Panc1 (cell line): ENCODE measurements at regions not wholly inside any gene's neighbourhood (a gene's known extent, or its start where the extent isn't known, plus 50 kb on each side); places are given as distances from the start of the nearest gene placed in this dataset.

ENCODE experiments used
- ATAC-seq: fragments of 200-7000 bp; cut with Tn5 transposase; 2 replicates; pipeline ENCODE4 v1.9.1; 2020; ENCODE audit warnings: mild to moderate bottlenecking, moderate library complexity
- BruUV-seq: library from RNA; stranded (reverse); fragments of 400-500 nt; replicated peaks from 2 replicates; lab custom pipeline; 2021; lab: Mats Ljungman, UMichigan
- CTCF ChIA-PET: fragments of 300-600 bp; sonication (Branson Sonifier 250); formaldehyde crosslinking; loops from one replicate; lab custom pipeline; 2022; ENCODE audit warnings: antibody characterized with exemption; lab: Charles Lee
- POLR2A ChIA-PET: fragments of 300-600 bp; sonication (Branson Sonifier 250); formaldehyde crosslinking; loops from one replicate; lab custom pipeline; 2022; ENCODE audit warnings: antibody characterized with exemption; lab: Charles Lee
- DNase-seq: peaks from one replicate; pipeline ENCODE4 v3.0.0-alpha.2; 2010; ENCODE audit warnings: low read depth, low spot score
- H3K27ac ChIP-seq: 2 replicates; pipeline ENCODE4 v1.5.1; 2011; ENCODE audit warnings: mild to moderate bottlenecking, low read length, inconsistent platforms
- H3K27me3 ChIP-seq: fragments of 200-500 bp; sonication (Bioruptor generic); 2 replicates; pipeline ENCODE4 v1.6.0; 2014; ENCODE audit warnings: low read length, inconsistent platforms; ENCODE audit not compliant: control insufficient read depth, insufficient read depth
- H3K36me3 ChIP-seq: fragments of 200-500 bp; sonication (Bioruptor generic); 2 replicates; pipeline ENCODE4 v1.5.1; 2014; ENCODE audit warnings: inconsistent platforms, mild to moderate bottlenecking, low read length, moderate library complexity; ENCODE audit not compliant: control insufficient read depth, insufficient read depth
- H3K4me1 ChIP-seq: 2 replicates; pipeline ENCODE4 v1.5.1; 2011; ENCODE audit warnings: inconsistent platforms, mild to moderate bottlenecking, low read length, moderate library complexity; ENCODE audit not compliant: control insufficient read depth, insufficient read depth
- H3K4me3 ChIP-seq, 2 experiments: 2 replicates each; pipeline ENCODE4 v1.5.1; 2011 to 2012; ENCODE audit warnings: low read depth in 2 of 2, low read length in 2 of 2, mild to moderate bottlenecking in 2 of 2, inconsistent platforms in 1 of 2, moderate library complexity in 1 of 2
- H3K9me3 ChIP-seq: fragments of 200-500 bp; sonication (Bioruptor generic); 2 replicates; pipeline ENCODE4 v1.5.1; 2014; ENCODE audit warnings: low read depth, mild to moderate bottlenecking, inconsistent platforms, low read length, moderate library complexity; ENCODE audit not compliant: control insufficient read depth, insufficient read depth
- POLR2AphosphoS5 ChIP-seq: IDR thresholded peaks from 2 replicates; pipeline ENCODE4 v1.6.1; 2012; ENCODE audit warnings: mild to moderate bottlenecking, low read depth, low read length, moderate library complexity
- SIN3A ChIP-seq: IDR thresholded peaks from 2 replicates; pipeline ENCODE4 v1.6.1; 2012; ENCODE audit warnings: low read depth, mild to moderate bottlenecking, low read length, moderate library complexity, borderline replicate concordance; ENCODE audit not compliant: insufficient read depth
- TCF7L2 ChIP-seq: IDR thresholded peaks from 2 replicates; pipeline ENCODE4 v1.6.1; 2011; ENCODE audit warnings: mild to moderate bottlenecking, low read depth, low read length, inconsistent platforms
- in situ Hi-C: cut with HindIII; loops from 2 replicates; pipeline ENCODE4 v1.10.0; 2016; ENCODE audit warnings: low sequenced_read_pairs, low pct_unique_long_range_greater_than_20kb
- intact Hi-C: fragments of 100-400 bp; cut with micrococcal nuclease; formaldehyde crosslinking; loops from one replicate; pipeline ENCODE4 v1.10.0; 2022; ENCODE audit not compliant: unreplicated experiment
- TF ChIP-seq, protein P1 (sequence below), 2 experiments: IDR thresholded peaks; 2 replicates each; pipeline ENCODE4 v1.6.1; 2011 to 2012; ENCODE audit warnings: low read depth in 2 of 2, control low read depth in 1 of 2, low read length in 1 of 2, mild to moderate bottlenecking in 1 of 2, moderate library complexity in 1 of 2; ENCODE audit not compliant: insufficient read depth in 1 of 2
- TF ChIP-seq, protein P2 (sequence below): fragments of 450-650 bp; IDR thresholded peaks from 2 replicates; pipeline ENCODE4 v1.5.1; 2017; ENCODE audit warnings: mild to moderate bottlenecking

- POLR2A ChIA-PET: no interaction called here
- intact Hi-C loops: no loop called here
- no peak for ATAC-seq
- no peaks in the 10 kb centered on the region for H3K9me3 ChIP-seq
- BruUV-seq: no TSS peak
- no peaks in the 10 kb centered on the region for H3K27me3 ChIP-seq
- in situ Hi-C loops: no loop called here
- no peak for DNase-seq
- TF ChIP-seq POLR2AphosphoS5: no peak
- no peak for TF ChIP-seq TCF7L2
- TF ChIP-seq, protein P1, sequence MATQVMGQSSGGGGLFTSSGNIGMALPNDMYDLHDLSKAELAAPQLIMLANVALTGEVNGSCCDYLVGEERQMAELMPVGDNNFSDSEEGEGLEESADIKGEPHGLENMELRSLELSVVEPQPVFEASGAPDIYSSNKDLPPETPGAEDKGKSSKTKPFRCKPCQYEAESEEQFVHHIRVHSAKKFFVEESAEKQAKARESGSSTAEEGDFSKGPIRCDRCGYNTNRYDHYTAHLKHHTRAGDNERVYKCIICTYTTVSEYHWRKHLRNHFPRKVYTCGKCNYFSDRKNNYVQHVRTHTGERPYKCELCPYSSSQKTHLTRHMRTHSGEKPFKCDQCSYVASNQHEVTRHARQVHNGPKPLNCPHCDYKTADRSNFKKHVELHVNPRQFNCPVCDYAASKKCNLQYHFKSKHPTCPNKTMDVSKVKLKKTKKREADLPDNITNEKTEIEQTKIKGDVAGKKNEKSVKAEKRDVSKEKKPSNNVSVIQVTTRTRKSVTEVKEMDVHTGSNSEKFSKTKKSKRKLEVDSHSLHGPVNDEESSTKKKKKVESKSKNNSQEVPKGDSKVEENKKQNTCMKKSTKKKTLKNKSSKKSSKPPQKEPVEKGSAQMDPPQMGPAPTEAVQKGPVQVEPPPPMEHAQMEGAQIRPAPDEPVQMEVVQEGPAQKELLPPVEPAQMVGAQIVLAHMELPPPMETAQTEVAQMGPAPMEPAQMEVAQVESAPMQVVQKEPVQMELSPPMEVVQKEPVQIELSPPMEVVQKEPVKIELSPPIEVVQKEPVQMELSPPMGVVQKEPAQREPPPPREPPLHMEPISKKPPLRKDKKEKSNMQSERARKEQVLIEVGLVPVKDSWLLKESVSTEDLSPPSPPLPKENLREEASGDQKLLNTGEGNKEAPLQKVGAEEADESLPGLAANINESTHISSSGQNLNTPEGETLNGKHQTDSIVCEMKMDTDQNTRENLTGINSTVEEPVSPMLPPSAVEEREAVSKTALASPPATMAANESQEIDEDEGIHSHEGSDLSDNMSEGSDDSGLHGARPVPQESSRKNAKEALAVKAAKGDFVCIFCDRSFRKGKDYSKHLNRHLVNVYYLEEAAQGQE (IDR thresholded peaks at IDR 0.05; ENCODE audit: insufficient read depth in 1 of 2, low read depth in 2 of 2, low read length in 1 of 2): no peak
- TF ChIP-seq, protein P2, sequence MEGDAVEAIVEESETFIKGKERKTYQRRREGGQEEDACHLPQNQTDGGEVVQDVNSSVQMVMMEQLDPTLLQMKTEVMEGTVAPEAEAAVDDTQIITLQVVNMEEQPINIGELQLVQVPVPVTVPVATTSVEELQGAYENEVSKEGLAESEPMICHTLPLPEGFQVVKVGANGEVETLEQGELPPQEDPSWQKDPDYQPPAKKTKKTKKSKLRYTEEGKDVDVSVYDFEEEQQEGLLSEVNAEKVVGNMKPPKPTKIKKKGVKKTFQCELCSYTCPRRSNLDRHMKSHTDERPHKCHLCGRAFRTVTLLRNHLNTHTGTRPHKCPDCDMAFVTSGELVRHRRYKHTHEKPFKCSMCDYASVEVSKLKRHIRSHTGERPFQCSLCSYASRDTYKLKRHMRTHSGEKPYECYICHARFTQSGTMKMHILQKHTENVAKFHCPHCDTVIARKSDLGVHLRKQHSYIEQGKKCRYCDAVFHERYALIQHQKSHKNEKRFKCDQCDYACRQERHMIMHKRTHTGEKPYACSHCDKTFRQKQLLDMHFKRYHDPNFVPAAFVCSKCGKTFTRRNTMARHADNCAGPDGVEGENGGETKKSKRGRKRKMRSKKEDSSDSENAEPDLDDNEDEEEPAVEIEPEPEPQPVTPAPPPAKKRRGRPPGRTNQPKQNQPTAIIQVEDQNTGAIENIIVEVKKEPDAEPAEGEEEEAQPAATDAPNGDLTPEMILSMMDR: no peak
- no peak for TF ChIP-seq SIN3A
- no peaks in the 10 kb centered on the region for H3K4me1 ChIP-seq
- no peak overlapping the region for H3K27ac ChIP-seq
- CTCF ChIA-PET: no interaction called here
- H3K36me3 ChIP-seq: no peaks in the 10 kb centered on the region
- H3K4me3 ChIP-seq: no peak overlapping the region
These were observed 143.0 kb upstream of the SOX2 start for GRCh38 chr3:181568693-181569092.

DNA sequence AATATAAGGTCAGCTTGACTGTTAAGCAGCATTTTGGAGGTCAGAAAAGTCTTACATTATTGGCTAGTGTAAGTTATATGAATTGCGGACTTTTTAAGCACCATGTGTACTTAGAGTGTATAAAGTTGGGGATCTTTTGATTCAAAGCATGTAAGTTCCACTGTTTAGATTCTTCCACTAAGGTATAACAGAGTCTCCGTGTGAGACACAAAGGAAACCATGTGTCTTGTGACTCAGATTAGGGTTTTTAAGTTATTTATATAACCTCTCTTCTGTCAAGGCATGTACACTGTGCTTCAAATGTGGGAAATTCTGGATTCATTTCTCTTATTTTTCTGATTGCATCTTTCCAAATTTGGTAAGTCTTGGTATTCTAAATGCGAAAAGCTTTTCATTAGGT, 143.5 kb upstream of the SOX2 start:
- no peak for ATAC-seq
- Histone ChIP-seq H3K36me3 (no peaks in the 10 kb centered on the region), H3K4me1 (no peaks in the 10 kb centered on the region), H3K4me3 (no peak overlapping the region), H3K27me3 (no peaks in the 10 kb centered on the region), H3K9me3 (no peaks in the 10 kb centered on the region), H3K27ac (no peak overlapping the region)
- POLR2A ChIA-PET: no interaction called here
- CTCF ChIA-PET: no interaction called here
- TF ChIP-seq, protein P1 (IDR thresholded peaks at IDR 0.05; ENCODE audit: insufficient read depth in 1 of 2, low read depth in 2 of 2, low read length in 1 of 2): no peak
- TF ChIP-seq POLR2AphosphoS5 (no peak), TCF7L2 (no peak), SIN3A (no peak)
- TF ChIP-seq, protein P2: no peak
- no TSS peak for BruUV-seq
- in situ Hi-C loops (no loop called here), intact Hi-C loops (no loop called here)
- no peak for DNase-seq
